Natural killer cell (primary cell): ENCODE measurements at regions not wholly inside any gene's neighbourhood (a gene's known extent, or its start where the extent isn't known, plus 50 kb on each side); places are given as distances from the start of the nearest gene placed in this dataset.

Experiments used
- ATAC-seq, 3 donors: fragments of 150-1000 bp in 2 of 3; fragments of 200-7000 bp in 1 of 3; cut with Tn5 transposase; 1 replicate in 1 of 3; 2 replicates in 2 of 3; pipeline ENCODE4 v1.10.0; 2021; ENCODE audit warnings: mild to moderate bottlenecking in 2 of 3, moderate library complexity in 2 of 3
- DNase-seq, 2 donors: peaks; one replicate each; pipeline versions ENCODE4 v3.0.0 to v3.0.0-alpha.2; 2013 to 2021; ENCODE audit warnings: mixed read lengths in 1 of 2
- H3K27ac ChIP-seq: one replicate; pipeline ENCODE4 v1.5.1; 2013; ENCODE audit warnings: mild to moderate bottlenecking, low read length
- H3K27me3 ChIP-seq: one replicate; pipeline ENCODE4 v1.6.1; 2013; ENCODE audit warnings: low read length; ENCODE audit not compliant: control insufficient read depth, insufficient read depth
- H3K36me3 ChIP-seq: one replicate; pipeline ENCODE4 v1.6.1; 2013; ENCODE audit warnings: low read length; ENCODE audit not compliant: control insufficient read depth, insufficient read depth
- H3K4me1 ChIP-seq: one replicate; pipeline ENCODE4 v1.6.1; 2013; ENCODE audit warnings: low read length; ENCODE audit not compliant: control insufficient read depth, insufficient read depth
- H3K4me3 ChIP-seq: one replicate; pipeline ENCODE4 v1.5.1; 2013; ENCODE audit warnings: low read length
- H3K9me3 ChIP-seq: one replicate; pipeline ENCODE4 v1.6.1; 2013; ENCODE audit warnings: low read length; ENCODE audit not compliant: control insufficient read depth, insufficient read depth
- H3K27ac Mint-ChIP-seq, 2 donors: one replicate each; pipeline ENCODE4 v1.8.0; 2022; ENCODE audit warnings: mild to moderate bottlenecking in 2 of 2, mixed read lengths in 2 of 2, moderate library complexity in 1 of 2
- H3K27me3 Mint-ChIP-seq, 2 donors: one replicate each; pipeline ENCODE4 v1.8.0; 2022; ENCODE audit warnings: low read depth in 2 of 2, mixed read lengths in 2 of 2
- H3K36me3 Mint-ChIP-seq: one replicate; pipeline ENCODE4 v1.8.0; 2022; ENCODE audit warnings: mixed read lengths
- H3K4me1 Mint-ChIP-seq, 2 donors: one replicate each; pipeline ENCODE4 v1.8.0; 2022; ENCODE audit warnings: mixed read lengths in 2 of 2
- H3K4me3 Mint-ChIP-seq: one replicate; pipeline ENCODE4 v1.8.0; 2022; ENCODE audit warnings: mild to moderate bottlenecking, moderate library complexity, mixed read lengths
- H3K9me3 Mint-ChIP-seq, 2 donors: one replicate each; pipeline ENCODE4 v1.8.0; 2022; ENCODE audit warnings: mixed read lengths in 2 of 2
- CTCF ChIP-seq: fragments of 200-600 bp; IDR thresholded peaks from one replicate; pipeline ENCODE4 v1.8.0; 2022; ENCODE audit warnings: antibody characterized with exemption
- WGBS: methylation state at CpG from one replicate; pipeline ENCODE4 v1.1.7; 2013; ENCODE audit warnings: missing lambda C conversion rate; ENCODE audit not compliant: insufficient coverage; 5-methylcytosine and 5-hydroxymethylcytosine counted together
- intact Hi-C: fragments of 100-400 bp; cut with micrococcal nuclease; formaldehyde crosslinking; loops from one replicate; pipeline ENCODE4 v1.14.2; 2022

- DNase-seq (no peak), ATAC-seq (no peak)
- intact Hi-C loops: no loop called here
- Histone ChIP-seq H3K4me3 (no peak overlapping the region), H3K4me1 (no peaks in the 10 kb centered on the region), H3K27ac (no peak overlapping the region), H3K27me3 (no peaks in the 10 kb centered on the region), H3K36me3 (no peaks in the 10 kb centered on the region), H3K9me3 (no peaks in the 10 kb centered on the region)
- H3K27me3 Mint-ChIP-seq: peaks cover 0 to 6% of the 10 kb centered on the region in 2 donors
- H3K4me1 Mint-ChIP-seq: no peaks in the 10 kb centered on the region
- no peaks in the 10 kb centered on the region for H3K36me3 Mint-ChIP-seq
- 73% methylated on average over 3 of the region's 3 CpGs for WGBS
- no peak overlapping the region for H3K27ac Mint-ChIP-seq
- H3K9me3 Mint-ChIP-seq: no peaks in the 10 kb centered on the region
- no peak for TF ChIP-seq CTCF
- no peak overlapping the region for H3K4me3 Mint-ChIP-seq
Observed at GRCh38 chr17:30590081-30590733, 113.0 kb downstream of the GOSR1 start.

- no peak for ATAC-seq
- DNase-seq: no peak
- peaks cover 0 to 6% of the 10 kb centered on the region in 2 donors for H3K27me3 Mint-ChIP-seq
- Histone ChIP-seq H3K4me3 (no peak overlapping the region), H3K27me3 (no peaks in the 10 kb centered on the region), H3K9me3 (no peaks in the 10 kb centered on the region), H3K27ac (no peak overlapping the region), H3K4me1 (no peaks in the 10 kb centered on the region), H3K36me3 (no peaks in the 10 kb centered on the region)
- no peaks in the 10 kb centered on the region for H3K36me3 Mint-ChIP-seq
- WGBS: 93% methylated on average over 1 of the region's 1 CpG
- TF ChIP-seq CTCF: no peak
- H3K4me3 Mint-ChIP-seq: no peak overlapping the region
- no peak overlapping the region for H3K27ac Mint-ChIP-seq
- no peaks in the 10 kb centered on the region for H3K9me3 Mint-ChIP-seq
- no peaks in the 10 kb centered on the region for H3K4me1 Mint-ChIP-seq
- intact Hi-C loops: no loop called here
Observed at GRCh38 chr17:30589431-30589830, 112.2 kb downstream of the GOSR1 start.

- no peak for TF ChIP-seq CTCF
- DNase-seq (no peak), ATAC-seq (no peak)
- Histone ChIP-seq H3K4me3 (no peak overlapping the region), H3K27me3 (no peaks in the 10 kb centered on the region), H3K9me3 (no peaks in the 10 kb centered on the region), H3K36me3 (no peaks in the 10 kb centered on the region), H3K4me1 (no peaks in the 10 kb centered on the region), H3K27ac (no peak overlapping the region)
- Mint-ChIP-seq H3K9me3 (no peaks in the 10 kb centered on the region), H3K4me3 (no peak overlapping the region), H3K27ac (no peak overlapping the region), H3K27me3 (peaks cover 0 to 6% of the 10 kb centered on the region in 2 donors), H3K36me3 (no peaks in the 10 kb centered on the region), H3K4me1 (no peaks in the 10 kb centered on the region)
- intact Hi-C loops: no loop called here
- WGBS: 89% methylated on average over 7 of the region's 7 CpGs
Observed at GRCh38 chr17:30588798-30589247, 111.6 kb downstream of the GOSR1 start.
